Breast epithelium (tissue), 3 donors: ENCODE measurements at regions not wholly inside any gene's neighbourhood (a gene's known extent, or its start where the extent isn't known, plus 50 kb on each side); places are given as distances from the start of the nearest gene placed in this dataset.

ENCODE experiments used
- CTCF ChIP-seq, 3 donors: fragments of 450-650 bp; IDR thresholded peaks; one replicate each; pipeline ENCODE4 v1.5.1; 2016 to 2017; ENCODE audit warnings: antibody characterized with exemption in 3 of 3, mild to moderate bottlenecking in 3 of 3, moderate library complexity in 3 of 3
- POLR2A ChIP-seq: fragments of 450-650 bp; IDR thresholded peaks from one replicate; pipeline ENCODE4 v1.6.1; 2016; ENCODE audit warnings: antibody characterized with exemption, mild to moderate bottlenecking, moderate library complexity
- POLR2AphosphoS5 ChIP-seq, 3 donors: sonication (generic); formaldehyde crosslinking; IDR thresholded peaks; one replicate each; pipeline ENCODE4 v1.6.1; 2017; ENCODE audit warnings: antibody characterized with exemption in 3 of 3

- TF ChIP-seq CTCF (IDR thresholded peaks at IDR 0.05) (no peak), POLR2A (no peak), POLR2AphosphoS5 (IDR thresholded peaks at IDR 0.05) (no peak)
Measured at GRCh38 chr2:176536439-176537133, 267.3 kb downstream of the MTX2 start.
